Effector memory CD8-positive, alpha-beta T cell (primary cell): ENCODE measurements at regions not wholly inside any gene's neighbourhood (a gene's known extent, or its start where the extent isn't known, plus 50 kb on each side); places are given as distances from the start of the nearest gene placed in this dataset.
A peak's percentile ranks its signal among the peaks of the same experiment; 100 is the strongest.

Experiments used
- ATAC-seq: fragments of 150-1000 bp; cut with Tn5 transposase; replicated peaks from 2 replicates; pipeline ENCODE4 v1.10.0; 2021; ENCODE audit warnings: mild to moderate bottlenecking, moderate library complexity
- DNase-seq, 3 experiments: peaks; one replicate each; pipeline ENCODE4 v3.0.0; 2021
- H3K27ac Mint-ChIP-seq, 2 donors: one replicate each; pipeline ENCODE4 v1.8.0; 2022; ENCODE audit warnings: mild to moderate bottlenecking in 2 of 2, mixed read lengths in 2 of 2, moderate library complexity in 2 of 2
- H3K27me3 Mint-ChIP-seq, 2 donors: one replicate each; pipeline ENCODE4 v1.8.0; 2022; ENCODE audit warnings: mixed read lengths in 2 of 2
- H3K36me3 Mint-ChIP-seq: one replicate; pipeline ENCODE4 v1.8.0; 2022; ENCODE audit warnings: mild to moderate bottlenecking, moderate library complexity, mixed read lengths; ENCODE audit not compliant: insufficient read depth
- H3K4me1 Mint-ChIP-seq, 2 donors: one replicate each; pipeline ENCODE4 v1.8.0; 2022; ENCODE audit warnings: low read depth in 2 of 2, mixed read lengths in 2 of 2
- H3K4me3 Mint-ChIP-seq, 2 donors: one replicate each; pipeline ENCODE4 v1.8.0; 2022; ENCODE audit warnings: mild to moderate bottlenecking in 2 of 2, mixed read lengths in 2 of 2, moderate library complexity in 2 of 2
- H3K9me3 Mint-ChIP-seq, 2 donors: one replicate each; pipeline ENCODE4 v1.8.0; 2022; ENCODE audit warnings: mixed read lengths in 2 of 2

- Mint-ChIP-seq H3K27ac (no peak overlapping the region), H3K9me3 (no peaks in the 10 kb centered on the region), H3K36me3 (no peaks in the 10 kb centered on the region), H3K27me3 (no peaks in the 10 kb centered on the region), H3K4me1 (peaks cover 18 to 22% of the 10 kb centered on the region in 2 donors), H3K4me3 (no peak overlapping the region)
- DNase-seq (no peak), ATAC-seq (no peak)
Measured at GRCh38 chr20:24049081-24049480, 60.5 kb upstream of the GGTLC1 start.

- Mint-ChIP-seq H3K27me3 (no peaks in the 10 kb centered on the region), H3K9me3 (no peaks in the 10 kb centered on the region), H3K4me1 (peaks cover 18 to 22% of the 10 kb centered on the region in 2 donors), H3K36me3 (no peaks in the 10 kb centered on the region), H3K27ac (peak overlapping the region in 1 of 2 donors; percentile 15), H3K4me3 (no peak overlapping the region)
- DNase-seq (no peak), ATAC-seq (no peak)
Measured at GRCh38 chr20:24048024-24048611, 59.5 kb upstream of the GGTLC1 start.

GRCh38 chr20:24046888-24047287 lies 58.3 kb upstream of the GGTLC1 start:
- Mint-ChIP-seq H3K4me3 (no peak overlapping the region), H3K4me1 (peaks cover 19 to 22% of the 10 kb centered on the region in 2 donors), H3K36me3 (no peaks in the 10 kb centered on the region), H3K9me3 (no peaks in the 10 kb centered on the region), H3K27ac (peak overlapping the region in 1 of 2 donors; percentile 19), H3K27me3 (no peaks in the 10 kb centered on the region)
- DNase-seq (no peak), ATAC-seq (no peak)

GRCh38 chr20:24045621-24046318 lies 57.2 kb upstream of the GGTLC1 start:
- H3K9me3 Mint-ChIP-seq: no peaks in the 10 kb centered on the region
- H3K27me3 Mint-ChIP-seq: no peaks in the 10 kb centered on the region
- DNase-seq (no peak), ATAC-seq (peak; percentile 73)
- peaks cover 2% of the 10 kb centered on the region for H3K36me3 Mint-ChIP-seq
- H3K4me1 Mint-ChIP-seq: peaks cover 16 to 17% of the 10 kb centered on the region in 2 donors
- peak overlapping the region; percentile 47 to 63 for H3K4me3 Mint-ChIP-seq
- H3K27ac Mint-ChIP-seq: peak overlapping the region; percentile 87 to 89

GRCh38 chr20:24043294-24043693 lies 54.7 kb upstream of the GGTLC1 start:
- Mint-ChIP-seq H3K9me3 (no peaks in the 10 kb centered on the region), H3K4me1 (peaks cover 20 to 21% of the 10 kb centered on the region in 2 donors), H3K36me3 (peaks cover 2% of the 10 kb centered on the region), H3K4me3 (no peak overlapping the region), H3K27me3 (no peaks in the 10 kb centered on the region), H3K27ac (no peak overlapping the region)
- ATAC-seq (no peak), DNase-seq (no peak)

GRCh38 chr20:24042646-24043045 lies 54.1 kb upstream of the GGTLC1 start:
- H3K36me3 Mint-ChIP-seq: peaks cover 2% of the 10 kb centered on the region
- H3K9me3 Mint-ChIP-seq: no peaks in the 10 kb centered on the region
- H3K4me3 Mint-ChIP-seq: no peak overlapping the region
- peaks cover 26% of the 10 kb centered on the region in 2 donors for H3K4me1 Mint-ChIP-seq
- ATAC-seq (no peak), DNase-seq (no peak)
- no peak overlapping the region for H3K27ac Mint-ChIP-seq
- H3K27me3 Mint-ChIP-seq: no peaks in the 10 kb centered on the region

GRCh38 chr20:24040896-24041459 lies 52.4 kb upstream of the GGTLC1 start:
- Mint-ChIP-seq H3K36me3 (peaks cover 2% of the 10 kb centered on the region), H3K27ac (no peak overlapping the region), H3K9me3 (no peaks in the 10 kb centered on the region), H3K4me1 (peaks cover 24% of the 10 kb centered on the region in 2 donors), H3K4me3 (no peak overlapping the region), H3K27me3 (no peaks in the 10 kb centered on the region)
- ATAC-seq (no peak), DNase-seq (no peak)

- Mint-ChIP-seq H3K9me3 (no peaks in the 10 kb centered on the region), H3K4me1 (peaks cover 15 to 16% of the 10 kb centered on the region in 2 donors), H3K36me3 (peaks cover 2% of the 10 kb centered on the region), H3K27me3 (no peaks in the 10 kb centered on the region), H3K27ac (no peak overlapping the region), H3K4me3 (no peak overlapping the region)
- ATAC-seq: no peak
- no peak for DNase-seq
Measured at GRCh38 chr20:24039196-24039595, 50.6 kb upstream of the GGTLC1 start.
